Activated T-helper 1 cell treated with anti-CD3 and anti-CD28 coated beads, Interleukin-12 subunit alpha, Interleukin-12 subunit beta, Interleukin-2, Interleukin-4 antibody, amounts not matched to agents 30 ng/mL and 10 ng/mL and 1 ng/mL, durations not matched to agents 14 hours and 24 hours and 36 hours (primary cell): ENCODE measurements at regions not wholly inside any gene's neighbourhood (a gene's known extent, or its start where the extent isn't known, plus 50 kb on each side); places are given as distances from the start of the nearest gene placed in this dataset.

Source experiments
- DNase-seq: peaks from one replicate; pipeline ENCODE4 v3.0.0; 2021; ENCODE audit warnings: low spot score
- H3K27ac Mint-ChIP-seq: one replicate; pipeline ENCODE4 v1.8.0; 2021; ENCODE audit warnings: mild to moderate bottlenecking, mixed read lengths
- H3K27me3 Mint-ChIP-seq: one replicate; pipeline ENCODE4 v1.8.0; 2022; ENCODE audit warnings: mild to moderate bottlenecking, moderate library complexity, mixed read lengths; ENCODE audit not compliant: insufficient read depth
- H3K36me3 Mint-ChIP-seq: one replicate; pipeline ENCODE4 v1.8.0; 2021; ENCODE audit warnings: low read depth, mixed read lengths
- H3K4me1 Mint-ChIP-seq: one replicate; pipeline ENCODE4 v1.8.0; 2021; ENCODE audit warnings: low read depth, mixed read lengths
- H3K4me3 Mint-ChIP-seq: one replicate; pipeline ENCODE4 v1.8.0; 2021; ENCODE audit warnings: mild to moderate bottlenecking, moderate library complexity, mixed read lengths
- H3K9me3 Mint-ChIP-seq: one replicate; pipeline ENCODE4 v1.8.0; 2021; ENCODE audit warnings: mixed read lengths
- intact Hi-C: fragments of 100-400 bp; cut with micrococcal nuclease; formaldehyde crosslinking; loops from one replicate; pipeline ENCODE4 v1.15.1; 2024

GRCh38 chr4:106418444-106418843 is 49.9 kb upstream of the GIMD1 start:
- H3K9me3 Mint-ChIP-seq: no peaks in the 10 kb centered on the region
- H3K4me3 Mint-ChIP-seq: no peak overlapping the region
- no peak for DNase-seq
- H3K27me3 Mint-ChIP-seq: no peaks in the 10 kb centered on the region
- no peak overlapping the region for H3K27ac Mint-ChIP-seq
- H3K4me1 Mint-ChIP-seq: no peaks in the 10 kb centered on the region
- H3K36me3 Mint-ChIP-seq: no peaks in the 10 kb centered on the region
- intact Hi-C loops: no loop called here
